Liver (tissue), 8 donors: ENCODE measurements at regions not wholly inside any gene's neighbourhood (a gene's known extent, or its start where the extent isn't known, plus 50 kb on each side); places are given as distances from the start of the nearest gene placed in this dataset.

Experiments
- DNase-seq: peaks from one replicate; pipeline ENCODE4 v3.0.0-alpha.2; 2017; ENCODE audit warnings: low spot score
- H3K27ac ChIP-seq, 2 donors: one replicate each; pipeline ENCODE4 v1.7.0; 2013; ENCODE audit warnings: inconsistent platforms in 2 of 2, low read length in 2 of 2, control low read depth in 1 of 2, low read depth in 1 of 2, mild to moderate bottlenecking in 1 of 2
- H3K27me3 ChIP-seq, 4 donors: one replicate each; pipeline versions ENCODE4 v1.6.1 to v1.7.0; 2013; ENCODE audit warnings: low read length in 3 of 4, inconsistent platforms in 1 of 4, mild to moderate bottlenecking in 1 of 4, moderate library complexity in 1 of 4; ENCODE audit not compliant: control insufficient read depth in 4 of 4, insufficient read depth in 4 of 4
- H3K36me3 ChIP-seq, 4 donors: one replicate each; pipeline versions ENCODE4 v1.6.1 to v1.7.0; 2013; ENCODE audit warnings: low read length in 3 of 4, mild to moderate bottlenecking in 3 of 4, low read depth in 1 of 4, moderate library complexity in 1 of 4; ENCODE audit not compliant: control insufficient read depth in 4 of 4, insufficient read depth in 3 of 4
- H3K4me1 ChIP-seq, 4 donors: one replicate each; pipeline versions ENCODE4 v1.6.1 to v1.7.0; 2013; ENCODE audit warnings: low read length in 3 of 4, mild to moderate bottlenecking in 3 of 4, moderate library complexity in 1 of 4; ENCODE audit not compliant: control insufficient read depth in 4 of 4, insufficient read depth in 4 of 4
- H3K4me3 ChIP-seq, 3 donors: one replicate each; pipeline versions ENCODE4 v1.6.1 to v1.7.0; 2013; ENCODE audit warnings: low read length in 3 of 3, control low read depth in 1 of 3, low read depth in 1 of 3, mild to moderate bottlenecking in 1 of 3
- H3K9ac ChIP-seq, 2 donors: one replicate each; pipeline ENCODE4 v1.7.0; 2013; ENCODE audit warnings: low read length in 2 of 2, mild to moderate bottlenecking in 2 of 2, moderate library complexity in 2 of 2, control low read depth in 1 of 2, low read depth in 1 of 2
- H3K9me3 ChIP-seq, 4 donors: one replicate each; pipeline versions ENCODE4 v1.6.1 to v1.7.0; 2013; ENCODE audit warnings: low read length in 3 of 4; ENCODE audit not compliant: control insufficient read depth in 4 of 4
- EGR1 ChIP-seq, 2 donors: IDR thresholded peaks; 2 replicates each; pipeline ENCODE4 v1.6.1; 2016 to 2018; ENCODE audit warnings: antibody characterized with exemption in 2 of 2, low read depth in 2 of 2
- FOXA1 ChIP-seq: IDR thresholded peaks from 2 replicates; pipeline ENCODE4 v1.6.1; 2016; ENCODE audit warnings: antibody characterized with exemption
- FOXA2 ChIP-seq: IDR thresholded peaks from 2 replicates; pipeline ENCODE4 v1.6.1; 2016; ENCODE audit warnings: antibody characterized with exemption
- GABPA ChIP-seq, 2 donors: IDR thresholded peaks in 1 of 2; conservative IDR thresholded peaks in 1 of 2; 2 replicates each; pipeline ENCODE4 v1.6.1; 2016; ENCODE audit warnings: antibody characterized with exemption in 2 of 2, mild to moderate bottlenecking in 1 of 2, moderate library complexity in 1 of 2
- HNF4A ChIP-seq, 2 donors: conservative IDR thresholded peaks; 2 replicates each; pipeline ENCODE4 v1.6.1; 2016; ENCODE audit warnings: antibody characterized with exemption in 2 of 2, mild to moderate bottlenecking in 2 of 2
- HNF4G ChIP-seq: IDR thresholded peaks from 2 replicates; pipeline ENCODE4 v1.6.1; 2016; ENCODE audit warnings: antibody characterized with exemption
- JUND ChIP-seq, 2 donors: IDR thresholded peaks; 2 replicates each; pipeline ENCODE4 v1.6.1; 2016; ENCODE audit warnings: antibody characterized with exemption in 2 of 2
- NR2F2 ChIP-seq: IDR thresholded peaks from 2 replicates; pipeline ENCODE4 v1.6.1; 2016; ENCODE audit warnings: antibody characterized with exemption
- RAD21 ChIP-seq, 2 donors: IDR thresholded peaks; 2 replicates each; pipeline ENCODE4 v1.6.1; 2016; ENCODE audit warnings: antibody characterized with exemption in 2 of 2, mild to moderate bottlenecking in 2 of 2
- RXRA ChIP-seq, 2 donors: IDR thresholded peaks; 2 replicates each; pipeline ENCODE4 v1.6.1; 2017 to 2018; ENCODE audit warnings: antibody characterized with exemption in 2 of 2, mild to moderate bottlenecking in 1 of 2
- SP1 ChIP-seq: IDR thresholded peaks from 2 replicates; pipeline ENCODE4 v1.6.1; 2018; ENCODE audit warnings: antibody characterized with exemption, mild to moderate bottlenecking
- TAF1 ChIP-seq: conservative IDR thresholded peaks from 2 replicates; pipeline ENCODE4 v1.6.1; 2016; ENCODE audit warnings: antibody characterized with exemption, mild to moderate bottlenecking
- YY1 ChIP-seq: IDR thresholded peaks from 2 replicates; pipeline ENCODE4 v1.6.1; 2016; ENCODE audit warnings: antibody characterized with exemption, mild to moderate bottlenecking
- ZBTB33 ChIP-seq: IDR thresholded peaks from 2 replicates; pipeline ENCODE4 v1.6.1; 2016; ENCODE audit warnings: antibody characterized with exemption
- WGBS: extraction: QIAGEN DNeasy Blood & Tissue Kit; methylation state at CpG from one replicate; pipeline ENCODE4 v1.1.7; 2013; 5-methylcytosine and 5-hydroxymethylcytosine counted together
- TF ChIP-seq, protein P1 (sequence below): fragments of 150-350 bp; IDR thresholded peaks from 2 replicates; pipeline ENCODE4 v1.5.1; 2017; ENCODE audit warnings: improper control_type of control experiment, low read depth, low read length; ENCODE audit not compliant: missing input control
- TF ChIP-seq, protein P2 (sequence below): IDR thresholded peaks from 2 replicates; pipeline ENCODE4 v1.6.1; 2016; ENCODE audit warnings: antibody characterized with exemption
- TF ChIP-seq, protein P3 (sequence below): IDR thresholded peaks from 2 replicates; pipeline ENCODE4 v1.6.1; 2016; ENCODE audit warnings: antibody characterized with exemption
- TF ChIP-seq, protein P4 (sequence below): IDR thresholded peaks from 2 replicates; pipeline ENCODE4 v1.6.1; 2016; ENCODE audit warnings: antibody characterized with exemption, mild to moderate bottlenecking
- donor health status: healthy.
- donor health status: healthy.
- donor health status: healthy.
- donor health status: healthy.
- donor health status: healthy.

GRCh38 chr10:111246136-111246535 lies 169.3 kb downstream of the ADRA2A start:
- 70% methylated on average over 7 of the region's 7 CpGs for WGBS

More at GRCh38 chr10:111246136-111246535, 169.3 kb downstream of the ADRA2A start:
- no peak for DNase-seq
- Histone ChIP-seq H3K27ac (no peak overlapping the region), H3K27me3 (peaks cover 0 to 2% (median 0%) of the 10 kb centered on the region in 4 donors), H3K9me3 (peaks cover 0 to 5% (median 0%) of the 10 kb centered on the region in 4 donors), H3K9ac (no peak overlapping the region), H3K4me3 (no peak overlapping the region), H3K36me3 (no peaks in the 10 kb centered on the region), H3K4me1 (no peaks in the 10 kb centered on the region)
- TF ChIP-seq HNF4G (no peak), FOXA2 (no peak), JUND (IDR thresholded peaks at IDR 0.05) (no peak), RXRA (IDR thresholded peaks at IDR 0.05) (no peak), FOXA1 (no peak), SP1 (no peak), HNF4A (conservative IDR thresholded peaks at IDR 0.05) (no peak), NR2F2 (no peak), RAD21 (IDR thresholded peaks at IDR 0.05) (no peak), EGR1 (IDR thresholded peaks at IDR 0.05; ENCODE audit: low read depth in 2 of 2) (no peak), GABPA (IDR thresholded peaks at IDR 0.05 in 1 of 2, conservative IDR thresholded peaks at IDR 0.05 in 1 of 2) (no peak), YY1 (no peak), TAF1 (no peak), ZBTB33 (no peak)
- TF ChIP-seq, protein P1, sequence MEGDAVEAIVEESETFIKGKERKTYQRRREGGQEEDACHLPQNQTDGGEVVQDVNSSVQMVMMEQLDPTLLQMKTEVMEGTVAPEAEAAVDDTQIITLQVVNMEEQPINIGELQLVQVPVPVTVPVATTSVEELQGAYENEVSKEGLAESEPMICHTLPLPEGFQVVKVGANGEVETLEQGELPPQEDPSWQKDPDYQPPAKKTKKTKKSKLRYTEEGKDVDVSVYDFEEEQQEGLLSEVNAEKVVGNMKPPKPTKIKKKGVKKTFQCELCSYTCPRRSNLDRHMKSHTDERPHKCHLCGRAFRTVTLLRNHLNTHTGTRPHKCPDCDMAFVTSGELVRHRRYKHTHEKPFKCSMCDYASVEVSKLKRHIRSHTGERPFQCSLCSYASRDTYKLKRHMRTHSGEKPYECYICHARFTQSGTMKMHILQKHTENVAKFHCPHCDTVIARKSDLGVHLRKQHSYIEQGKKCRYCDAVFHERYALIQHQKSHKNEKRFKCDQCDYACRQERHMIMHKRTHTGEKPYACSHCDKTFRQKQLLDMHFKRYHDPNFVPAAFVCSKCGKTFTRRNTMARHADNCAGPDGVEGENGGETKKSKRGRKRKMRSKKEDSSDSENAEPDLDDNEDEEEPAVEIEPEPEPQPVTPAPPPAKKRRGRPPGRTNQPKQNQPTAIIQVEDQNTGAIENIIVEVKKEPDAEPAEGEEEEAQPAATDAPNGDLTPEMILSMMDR: no peak
- TF ChIP-seq, protein P2, sequence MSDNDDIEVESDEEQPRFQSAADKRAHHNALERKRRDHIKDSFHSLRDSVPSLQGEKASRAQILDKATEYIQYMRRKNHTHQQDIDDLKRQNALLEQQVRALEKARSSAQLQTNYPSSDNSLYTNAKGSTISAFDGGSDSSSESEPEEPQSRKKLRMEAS: no peak
- TF ChIP-seq, protein P3, sequence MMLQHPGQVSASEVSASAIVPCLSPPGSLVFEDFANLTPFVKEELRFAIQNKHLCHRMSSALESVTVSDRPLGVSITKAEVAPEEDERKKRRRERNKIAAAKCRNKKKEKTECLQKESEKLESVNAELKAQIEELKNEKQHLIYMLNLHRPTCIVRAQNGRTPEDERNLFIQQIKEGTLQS: no peak
- TF ChIP-seq, protein P4, sequence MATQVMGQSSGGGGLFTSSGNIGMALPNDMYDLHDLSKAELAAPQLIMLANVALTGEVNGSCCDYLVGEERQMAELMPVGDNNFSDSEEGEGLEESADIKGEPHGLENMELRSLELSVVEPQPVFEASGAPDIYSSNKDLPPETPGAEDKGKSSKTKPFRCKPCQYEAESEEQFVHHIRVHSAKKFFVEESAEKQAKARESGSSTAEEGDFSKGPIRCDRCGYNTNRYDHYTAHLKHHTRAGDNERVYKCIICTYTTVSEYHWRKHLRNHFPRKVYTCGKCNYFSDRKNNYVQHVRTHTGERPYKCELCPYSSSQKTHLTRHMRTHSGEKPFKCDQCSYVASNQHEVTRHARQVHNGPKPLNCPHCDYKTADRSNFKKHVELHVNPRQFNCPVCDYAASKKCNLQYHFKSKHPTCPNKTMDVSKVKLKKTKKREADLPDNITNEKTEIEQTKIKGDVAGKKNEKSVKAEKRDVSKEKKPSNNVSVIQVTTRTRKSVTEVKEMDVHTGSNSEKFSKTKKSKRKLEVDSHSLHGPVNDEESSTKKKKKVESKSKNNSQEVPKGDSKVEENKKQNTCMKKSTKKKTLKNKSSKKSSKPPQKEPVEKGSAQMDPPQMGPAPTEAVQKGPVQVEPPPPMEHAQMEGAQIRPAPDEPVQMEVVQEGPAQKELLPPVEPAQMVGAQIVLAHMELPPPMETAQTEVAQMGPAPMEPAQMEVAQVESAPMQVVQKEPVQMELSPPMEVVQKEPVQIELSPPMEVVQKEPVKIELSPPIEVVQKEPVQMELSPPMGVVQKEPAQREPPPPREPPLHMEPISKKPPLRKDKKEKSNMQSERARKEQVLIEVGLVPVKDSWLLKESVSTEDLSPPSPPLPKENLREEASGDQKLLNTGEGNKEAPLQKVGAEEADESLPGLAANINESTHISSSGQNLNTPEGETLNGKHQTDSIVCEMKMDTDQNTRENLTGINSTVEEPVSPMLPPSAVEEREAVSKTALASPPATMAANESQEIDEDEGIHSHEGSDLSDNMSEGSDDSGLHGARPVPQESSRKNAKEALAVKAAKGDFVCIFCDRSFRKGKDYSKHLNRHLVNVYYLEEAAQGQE: no peak
